Endothelial cell of umbilical vein (primary cell): ENCODE measurements at regions not wholly inside any gene's neighbourhood (a gene's known extent, or its start where the extent isn't known, plus 50 kb on each side); places are given as distances from the start of the nearest gene placed in this dataset.

Experiments
- CTCF ChIP-seq, 2 donors: IDR thresholded peaks; 1 replicate in 1 of 2; 2 replicates in 1 of 2; pipeline ENCODE4 v1.5.1; 2011; ENCODE audit warnings: low read length in 2 of 2, mild to moderate bottlenecking in 2 of 2, moderate library complexity in 2 of 2, control low read depth in 1 of 2, inconsistent platforms in 1 of 2, low read depth in 1 of 2; ENCODE audit not compliant: insufficient read depth in 1 of 2; ENCODE audit errors: extremely low read depth in 1 of 2
- POLR2A ChIP-seq: IDR thresholded peaks from 2 replicates; pipeline ENCODE4 v1.6.1; 2012; ENCODE audit warnings: low read depth, mild to moderate bottlenecking, control low read depth, low read length

- TF ChIP-seq CTCF (IDR thresholded peaks at IDR 0.05; ENCODE audit: extremely low read depth in 1 of 2, insufficient read depth in 1 of 2, low read depth in 1 of 2, low read length in 2 of 2), result no peak
- TF ChIP-seq POLR2A, result no peak
These were observed 114.3 kb downstream of the DLEU7 start for GRCh38 chr13:50729177-50729576.
